ENCODE measurements at regions not wholly inside any gene's neighbourhood (a gene's known extent, or its start where the extent isn't known, plus 50 kb on each side); places are given as distances from the start of the nearest gene placed in this dataset.

DNA sequence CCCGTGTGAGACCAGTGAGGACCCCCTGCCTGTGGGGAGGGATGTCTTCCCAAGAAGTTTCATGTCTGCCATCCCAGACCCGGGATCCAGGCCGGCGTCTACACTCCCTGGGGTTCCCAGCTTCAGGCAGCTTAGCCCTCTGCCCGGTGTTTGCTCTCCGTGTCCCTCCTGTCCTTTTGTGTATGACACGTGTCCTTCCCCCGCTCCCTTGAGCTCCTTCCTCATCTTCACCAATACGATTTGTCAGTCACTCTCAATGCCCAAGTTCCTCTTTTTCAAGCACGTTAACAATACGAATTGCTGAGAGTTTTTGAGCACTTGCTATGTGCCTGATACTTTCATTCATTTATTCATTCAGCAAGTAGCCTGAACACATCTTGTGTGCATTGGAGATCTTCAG is 115.6 kb upstream of the PTPN1 start (continued):
- TF ChIP-seq POLR2H (tag; IDR thresholded peaks at IDR 0.05; ENCODE audit: low read depth) (no peak), COPS2 (conservative IDR thresholded peaks at IDR 0.05) (no peak), CSDE1 (IDR thresholded peaks at IDR 0.05) (no peak), ADNP (tag; IDR thresholded peaks at IDR 0.05) (no peak), SIN3B (IDR thresholded peaks at IDR 0.05; ENCODE audit: low read depth) (no peak), GTF2F1 (IDR thresholded peaks at IDR 0.05; ENCODE audit: low read depth, low read length) (no peak), BHLHE40 (IDR thresholded peaks at IDR 0.05; ENCODE audit: low read length) (peak; percentile 50; the same call in 1 of the 2 replicates), SMARCA5 (IDR thresholded peaks at IDR 0.05) (no peak), HDAC3 (IDR thresholded peaks at IDR 0.05; ENCODE audit: borderline replicate concordance, partially characterized antibody) (no peak), ZNF445 (CRISPR knock-in tag; IDR thresholded peaks at IDR 0.05; ENCODE audit: low read depth) (no peak), ZNF354B (CRISPR knock-in tag; IDR thresholded peaks at IDR 0.05) (no peak), ZNF224 (CRISPR knock-in tag; IDR thresholded peaks at IDR 0.05) (no peak), ZNF12 (CRISPR knock-in tag; IDR thresholded peaks at IDR 0.05) (no peak), PYGO2 (tag; IDR thresholded peaks at IDR 0.05) (no peak), TCF3 (CRISPR knock-in tag; IDR thresholded peaks at IDR 0.05) (no peak)
- TF ChIP-seq, protein P1, sequence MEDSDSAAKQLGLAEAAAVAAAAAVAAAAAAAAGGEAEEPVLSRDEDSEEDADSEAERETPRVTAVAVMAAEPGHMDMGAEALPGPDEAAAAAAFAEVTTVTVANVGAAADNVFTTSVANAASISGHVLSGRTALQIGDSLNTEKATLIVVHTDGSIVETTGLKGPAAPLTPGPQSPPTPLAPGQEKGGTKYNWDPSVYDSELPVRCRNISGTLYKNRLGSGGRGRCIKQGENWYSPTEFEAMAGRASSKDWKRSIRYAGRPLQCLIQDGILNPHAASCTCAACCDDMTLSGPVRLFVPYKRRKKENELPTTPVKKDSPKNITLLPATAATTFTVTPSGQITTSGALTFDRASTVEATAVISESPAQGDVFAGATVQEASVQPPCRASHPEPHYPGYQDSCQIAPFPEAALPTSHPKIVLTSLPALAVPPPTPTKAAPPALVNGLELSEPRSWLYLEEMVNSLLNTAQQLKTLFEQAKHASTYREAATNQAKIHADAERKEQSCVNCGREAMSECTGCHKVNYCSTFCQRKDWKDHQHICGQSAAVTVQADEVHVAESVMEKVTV (CRISPR knock-in tag; IDR thresholded peaks at IDR 0.05): no peak
- TF ChIP-seq, protein P2, sequence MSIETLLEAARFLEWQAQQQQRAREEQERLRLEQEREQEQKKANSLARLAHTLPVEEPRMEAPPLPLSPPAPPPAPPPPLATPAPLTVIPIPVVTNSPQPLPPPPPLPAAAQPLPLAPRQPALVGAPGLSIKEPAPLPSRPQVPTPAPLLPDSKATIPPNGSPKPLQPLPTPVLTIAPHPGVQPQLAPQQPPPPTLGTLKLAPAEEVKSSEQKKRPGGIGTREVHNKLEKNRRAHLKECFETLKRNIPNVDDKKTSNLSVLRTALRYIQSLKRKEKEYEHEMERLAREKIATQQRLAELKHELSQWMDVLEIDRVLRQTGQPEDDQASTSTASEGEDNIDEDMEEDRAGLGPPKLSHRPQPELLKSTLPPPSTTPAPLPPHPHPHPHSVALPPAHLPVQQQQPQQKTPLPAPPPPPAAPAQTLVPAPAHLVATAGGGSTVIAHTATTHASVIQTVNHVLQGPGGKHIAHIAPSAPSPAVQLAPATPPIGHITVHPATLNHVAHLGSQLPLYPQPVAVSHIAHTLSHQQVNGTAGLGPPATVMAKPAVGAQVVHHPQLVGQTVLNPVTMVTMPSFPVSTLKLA (conservative IDR thresholded peaks at IDR 0.05): no peak; a peak in 1 of 4 replicates
- TF ChIP-seq, protein P3, sequence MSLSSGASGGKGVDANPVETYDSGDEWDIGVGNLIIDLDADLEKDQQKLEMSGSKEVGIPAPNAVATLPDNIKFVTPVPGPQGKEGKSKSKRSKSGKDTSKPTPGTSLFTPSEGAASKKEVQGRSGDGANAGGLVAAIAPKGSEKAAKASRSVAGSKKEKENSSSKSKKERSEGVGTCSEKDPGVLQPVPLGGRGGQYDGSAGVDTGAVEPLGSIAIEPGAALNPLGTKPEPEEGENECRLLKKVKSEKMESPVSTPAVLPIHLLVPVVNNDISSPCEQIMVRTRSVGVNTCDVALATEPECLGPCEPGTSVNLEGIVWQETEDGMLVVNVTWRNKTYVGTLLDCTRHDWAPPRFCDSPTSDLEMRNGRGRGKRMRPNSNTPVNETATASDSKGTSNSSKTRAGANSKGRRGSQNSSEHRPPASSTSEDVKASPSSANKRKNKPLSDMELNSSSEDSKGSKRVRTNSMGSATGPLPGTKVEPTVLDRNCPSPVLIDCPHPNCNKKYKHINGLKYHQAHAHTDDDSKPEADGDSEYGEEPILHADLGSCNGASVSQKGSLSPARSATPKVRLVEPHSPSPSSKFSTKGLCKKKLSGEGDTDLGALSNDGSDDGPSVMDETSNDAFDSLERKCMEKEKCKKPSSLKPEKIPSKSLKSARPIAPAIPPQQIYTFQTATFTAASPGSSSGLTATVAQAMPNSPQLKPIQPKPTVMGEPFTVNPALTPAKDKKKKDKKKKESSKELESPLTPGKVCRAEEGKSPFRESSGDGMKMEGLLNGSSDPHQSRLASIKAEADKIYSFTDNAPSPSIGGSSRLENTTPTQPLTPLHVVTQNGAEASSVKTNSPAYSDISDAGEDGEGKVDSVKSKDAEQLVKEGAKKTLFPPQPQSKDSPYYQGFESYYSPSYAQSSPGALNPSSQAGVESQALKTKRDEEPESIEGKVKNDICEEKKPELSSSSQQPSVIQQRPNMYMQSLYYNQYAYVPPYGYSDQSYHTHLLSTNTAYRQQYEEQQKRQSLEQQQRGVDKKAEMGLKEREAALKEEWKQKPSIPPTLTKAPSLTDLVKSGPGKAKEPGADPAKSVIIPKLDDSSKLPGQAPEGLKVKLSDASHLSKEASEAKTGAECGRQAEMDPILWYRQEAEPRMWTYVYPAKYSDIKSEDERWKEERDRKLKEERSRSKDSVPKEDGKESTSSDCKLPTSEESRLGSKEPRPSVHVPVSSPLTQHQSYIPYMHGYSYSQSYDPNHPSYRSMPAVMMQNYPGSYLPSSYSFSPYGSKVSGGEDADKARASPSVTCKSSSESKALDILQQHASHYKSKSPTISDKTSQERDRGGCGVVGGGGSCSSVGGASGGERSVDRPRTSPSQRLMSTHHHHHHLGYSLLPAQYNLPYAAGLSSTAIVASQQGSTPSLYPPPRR (CRISPR knock-in tag; IDR thresholded peaks at IDR 0.05; ENCODE audit: borderline replicate concordance): 0 out of 2 replicates have a peak, but pooled peaks have one; percentile 58
- TF ChIP-seq, protein P4, sequence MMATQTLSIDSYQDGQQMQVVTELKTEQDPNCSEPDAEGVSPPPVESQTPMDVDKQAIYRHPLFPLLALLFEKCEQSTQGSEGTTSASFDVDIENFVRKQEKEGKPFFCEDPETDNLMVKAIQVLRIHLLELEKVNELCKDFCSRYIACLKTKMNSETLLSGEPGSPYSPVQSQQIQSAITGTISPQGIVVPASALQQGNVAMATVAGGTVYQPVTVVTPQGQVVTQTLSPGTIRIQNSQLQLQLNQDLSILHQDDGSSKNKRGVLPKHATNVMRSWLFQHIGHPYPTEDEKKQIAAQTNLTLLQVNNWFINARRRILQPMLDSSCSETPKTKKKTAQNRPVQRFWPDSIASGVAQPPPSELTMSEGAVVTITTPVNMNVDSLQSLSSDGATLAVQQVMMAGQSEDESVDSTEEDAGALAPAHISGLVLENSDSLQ (IDR thresholded peaks at IDR 0.05): peak; percentile 67
- TF ChIP-seq, protein P5, sequence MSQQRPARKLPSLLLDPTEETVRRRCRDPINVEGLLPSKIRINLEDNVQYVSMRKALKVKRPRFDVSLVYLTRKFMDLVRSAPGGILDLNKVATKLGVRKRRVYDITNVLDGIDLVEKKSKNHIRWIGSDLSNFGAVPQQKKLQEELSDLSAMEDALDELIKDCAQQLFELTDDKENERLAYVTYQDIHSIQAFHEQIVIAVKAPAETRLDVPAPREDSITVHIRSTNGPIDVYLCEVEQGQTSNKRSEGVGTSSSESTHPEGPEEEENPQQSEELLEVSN (IDR thresholded peaks at IDR 0.05; ENCODE audit: borderline replicate concordance in 1 of 2, extremely low read depth in 1 of 2, insufficient read depth in 1 of 2, insufficient read length in 1 of 2, low read depth in 1 of 2, low read length in 1 of 2, poor library complexity in 1 of 2, severe bottlenecking in 1 of 2): peak in 1 of 2 experiments; percentile 33

Data from K562 (cell line).